Gastroesophageal sphincter (tissue), 4 donors: ENCODE measurements at regions not wholly inside any gene's neighbourhood (a gene's known extent, or its start where the extent isn't known, plus 50 kb on each side); places are given as distances from the start of the nearest gene placed in this dataset.

Experiments
- ATAC-seq: fragments of 150-250 bp; one replicate; pipeline ENCODE4 v1.9.1; 2016; ENCODE audit warnings: mild to moderate bottlenecking, moderate library complexity
- H3K27ac ChIP-seq, 4 donors: fragments of 200-600 bp; sonication (generic) in 3 of 4; 1 replicate in 3 of 4; 2 replicates in 1 of 4; pipeline ENCODE4 v1.5.1; 2016 to 2019
- H3K27me3 ChIP-seq: fragments of 200-600 bp; sonication (generic); one replicate; pipeline ENCODE4 v1.5.1; 2019
- H3K36me3 ChIP-seq, 2 donors: fragments of 200-600 bp; sonication (generic); one replicate each; pipeline ENCODE4 v1.5.1; 2019; ENCODE audit warnings: control low read depth in 1 of 2
- H3K4me1 ChIP-seq, 3 donors: fragments of 200-600 bp; sonication (generic); 1 replicate in 2 of 3; 2 replicates in 1 of 3; pipeline ENCODE4 v1.5.1; 2016 to 2019; ENCODE audit warnings: control low read depth in 2 of 3
- H3K4me3 ChIP-seq, 2 donors: fragments of 200-600 bp; sonication (generic); one replicate each; pipeline ENCODE4 v1.5.1; 2019; ENCODE audit warnings: mild to moderate bottlenecking in 1 of 2, moderate library complexity in 1 of 2
- H3K9me3 ChIP-seq, 3 donors: fragments of 200-600 bp; sonication (generic); one replicate each; pipeline ENCODE4 v1.5.1; 2017 to 2019; ENCODE audit warnings: control low read depth in 2 of 3
- EP300 ChIP-seq: sonication (generic); formaldehyde crosslinking; IDR thresholded peaks from one replicate; pipeline ENCODE4 v1.6.1; 2017; ENCODE audit warnings: antibody characterized with exemption, mild to moderate bottlenecking
- POLR2A ChIP-seq, 2 donors: fragments of 450-650 bp; IDR thresholded peaks; one replicate each; pipeline ENCODE4 v1.6.1; 2017; ENCODE audit warnings: antibody characterized with exemption in 2 of 2, mild to moderate bottlenecking in 2 of 2, moderate library complexity in 1 of 2
- POLR2AphosphoS5 ChIP-seq: sonication (generic); formaldehyde crosslinking; IDR thresholded peaks from one replicate; pipeline ENCODE4 v1.6.1; 2017; ENCODE audit warnings: antibody characterized with exemption
- WGBS, 2 donors: methylation state at CpG; one replicate each; pipeline ENCODE4 v1.1.5; 2018; ENCODE audit warnings: low coverage in 1 of 2; 5-methylcytosine and 5-hydroxymethylcytosine counted together
- TF ChIP-seq, protein P1 (sequence below), 4 experiments: fragments of 200-600 bp in 2 of 4; fragments of 450-650 bp in 2 of 4; sonication (generic) in 1 of 4; IDR thresholded peaks; one replicate each; pipeline ENCODE4 v1.5.1; 2017 to 2019; ENCODE audit warnings: antibody characterized with exemption in 4 of 4, mild to moderate bottlenecking in 2 of 4, moderate library complexity in 2 of 4

DNA sequence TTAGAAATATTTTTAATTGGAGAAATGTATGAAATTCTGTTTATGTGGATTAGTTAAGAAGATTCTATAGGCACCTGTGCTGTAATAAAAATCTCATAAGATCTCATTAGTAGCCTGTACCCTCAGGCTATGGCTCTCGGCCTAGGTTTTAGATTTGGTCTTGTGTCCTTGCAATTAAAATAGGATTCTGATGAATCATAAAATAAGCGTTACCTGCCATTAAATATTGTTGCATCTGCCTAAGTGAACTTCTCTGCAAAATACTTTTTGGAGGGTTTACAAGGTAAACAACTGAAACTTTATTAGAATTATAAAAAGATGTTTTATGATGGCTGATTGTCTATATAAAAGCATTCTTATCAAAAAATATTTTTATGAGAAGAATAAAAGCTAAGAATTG, 804.1 kb upstream of the ANO3 start:
- ATAC-seq, result no peak

DNA sequence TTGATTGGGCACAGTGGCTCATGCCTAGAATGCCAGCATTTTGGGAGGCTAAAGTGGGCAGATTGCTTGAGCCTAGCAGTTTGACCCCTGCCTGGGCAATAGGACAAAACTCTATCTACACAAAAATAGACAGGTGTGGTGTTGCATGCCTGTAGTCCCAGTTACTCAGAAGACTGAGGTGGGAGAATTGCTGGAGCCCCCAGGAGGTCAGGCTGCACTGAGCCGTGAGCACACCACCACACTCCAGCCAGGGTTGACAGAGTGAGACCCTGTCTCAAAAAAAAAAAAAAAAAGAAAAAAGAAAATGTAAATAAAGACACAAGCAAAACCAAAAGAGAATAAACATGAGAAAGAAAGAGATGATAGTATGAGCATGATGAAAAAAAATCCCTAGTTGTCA, 802.4 kb upstream of the ANO3 start:
- WGBS, 2 donors, result 20 to 78% methylated on average over 1 of the region's 1 CpG
- no peak overlapping the region for H3K4me3 ChIP-seq
- ATAC-seq, result no peak

More for the DNA sequence above, 804.1 kb upstream of the ANO3 start:
- WGBS, 2 donors, result 92 to 93% methylated on average over 2 of the region's 2 CpGs
- H3K4me3 ChIP-seq, result no peak overlapping the region
- no peaks in the 10 kb centered on the region for H3K4me1 ChIP-seq
- TF ChIP-seq, protein P1, sequence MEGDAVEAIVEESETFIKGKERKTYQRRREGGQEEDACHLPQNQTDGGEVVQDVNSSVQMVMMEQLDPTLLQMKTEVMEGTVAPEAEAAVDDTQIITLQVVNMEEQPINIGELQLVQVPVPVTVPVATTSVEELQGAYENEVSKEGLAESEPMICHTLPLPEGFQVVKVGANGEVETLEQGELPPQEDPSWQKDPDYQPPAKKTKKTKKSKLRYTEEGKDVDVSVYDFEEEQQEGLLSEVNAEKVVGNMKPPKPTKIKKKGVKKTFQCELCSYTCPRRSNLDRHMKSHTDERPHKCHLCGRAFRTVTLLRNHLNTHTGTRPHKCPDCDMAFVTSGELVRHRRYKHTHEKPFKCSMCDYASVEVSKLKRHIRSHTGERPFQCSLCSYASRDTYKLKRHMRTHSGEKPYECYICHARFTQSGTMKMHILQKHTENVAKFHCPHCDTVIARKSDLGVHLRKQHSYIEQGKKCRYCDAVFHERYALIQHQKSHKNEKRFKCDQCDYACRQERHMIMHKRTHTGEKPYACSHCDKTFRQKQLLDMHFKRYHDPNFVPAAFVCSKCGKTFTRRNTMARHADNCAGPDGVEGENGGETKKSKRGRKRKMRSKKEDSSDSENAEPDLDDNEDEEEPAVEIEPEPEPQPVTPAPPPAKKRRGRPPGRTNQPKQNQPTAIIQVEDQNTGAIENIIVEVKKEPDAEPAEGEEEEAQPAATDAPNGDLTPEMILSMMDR (IDR thresholded peaks at IDR 0.05), result no peak
- TF ChIP-seq EP300 (no peak), POLR2AphosphoS5 (no peak), POLR2A (IDR thresholded peaks at IDR 0.05) (no peak)
- no peaks in the 10 kb centered on the region for H3K9me3 ChIP-seq
- H3K36me3 ChIP-seq, result no peaks in the 10 kb centered on the region
- H3K27me3 ChIP-seq, result no peaks in the 10 kb centered on the region
- no peak overlapping the region for H3K27ac ChIP-seq

DNA sequence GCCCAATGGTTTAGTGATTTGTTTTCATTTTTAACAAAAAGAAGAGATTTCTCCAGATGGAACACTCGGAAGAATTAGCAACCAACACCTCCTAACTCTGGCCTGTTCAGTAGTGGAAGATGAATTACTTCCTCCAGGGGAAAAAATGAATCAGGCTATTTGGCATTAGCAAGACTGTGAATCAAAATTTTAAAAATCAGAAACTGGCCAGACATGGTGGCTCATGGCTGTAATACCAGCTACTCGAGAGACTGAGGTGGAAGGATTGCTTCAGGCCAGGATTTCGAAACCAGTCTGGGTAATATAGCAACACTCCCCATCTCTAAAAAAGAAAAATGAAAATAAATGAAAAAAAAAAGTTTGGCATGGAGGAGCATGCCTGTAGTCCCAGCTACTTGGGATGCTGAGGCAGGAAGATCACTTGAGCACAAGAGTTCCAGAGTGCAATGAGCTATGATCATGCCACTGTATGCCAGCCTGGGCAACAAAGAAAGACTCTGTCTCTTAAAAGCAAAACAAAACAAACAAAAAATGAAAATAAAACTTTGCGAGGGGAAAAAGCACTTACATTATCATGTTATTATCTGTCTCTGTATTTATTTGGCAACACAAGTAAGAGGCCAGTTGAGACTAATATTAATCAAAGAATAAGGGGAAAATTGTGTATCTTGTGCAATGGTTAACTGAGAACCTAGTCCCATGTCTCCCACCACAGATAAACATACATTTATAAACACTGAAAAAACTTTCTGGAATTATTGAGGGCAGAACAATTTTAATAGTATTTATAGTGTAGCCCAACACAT, 796.3 kb upstream of the ANO3 start:
- Histone ChIP-seq H3K9me3 (no peaks in the 10 kb centered on the region), H3K4me1 (no peaks in the 10 kb centered on the region), H3K27me3 (no peaks in the 10 kb centered on the region), H3K27ac (no peak overlapping the region), H3K36me3 (no peaks in the 10 kb centered on the region), H3K4me3 (no peak overlapping the region)
- 40 to 51% methylated on average over 4 of the region's 4 CpGs for WGBS, 2 donors
- peak; percentile 92 for ATAC-seq
- no peak for TF ChIP-seq POLR2A (IDR thresholded peaks at IDR 0.05)
- TF ChIP-seq POLR2AphosphoS5, result peak; percentile 51

More for the DNA sequence above, 802.4 kb upstream of the ANO3 start:
- Histone ChIP-seq H3K36me3 (no peaks in the 10 kb centered on the region), H3K27me3 (no peaks in the 10 kb centered on the region), H3K27ac (no peak overlapping the region), H3K9me3 (no peaks in the 10 kb centered on the region), H3K4me1 (no peaks in the 10 kb centered on the region)
- no peak for TF ChIP-seq POLR2AphosphoS5
- TF ChIP-seq EP300, result no peak
- TF ChIP-seq, protein P1 (IDR thresholded peaks at IDR 0.05), result no peak
- no peak for TF ChIP-seq POLR2A (IDR thresholded peaks at IDR 0.05)

DNA sequence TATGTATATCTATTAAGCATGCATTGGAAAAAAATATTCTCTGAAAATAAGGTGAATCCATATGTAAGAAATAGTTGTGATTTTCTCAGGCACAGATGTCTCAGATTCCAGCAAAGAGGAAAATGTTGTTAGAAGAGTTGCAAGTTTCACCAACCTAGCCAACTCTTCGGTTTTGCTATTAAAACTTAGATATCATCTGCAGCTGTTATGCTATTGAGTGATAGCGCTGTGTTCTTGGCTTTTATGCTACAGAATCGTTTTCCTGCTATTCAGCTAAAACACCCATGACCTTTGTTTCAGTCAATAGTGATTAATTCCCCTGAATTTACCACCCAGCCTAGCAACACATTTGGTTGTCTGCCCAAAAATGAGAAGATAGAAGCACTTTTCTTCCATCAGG, 795.6 kb upstream of the ANO3 start:
- ATAC-seq, result no peak
- Histone ChIP-seq H3K27me3 (no peaks in the 10 kb centered on the region), H3K4me1 (no peaks in the 10 kb centered on the region), H3K9me3 (no peaks in the 10 kb centered on the region), H3K4me3 (no peak overlapping the region), H3K27ac (no peak overlapping the region), H3K36me3 (no peaks in the 10 kb centered on the region)
- 29 to 38% methylated on average over 3 of the region's 3 CpGs for WGBS, 2 donors
- TF ChIP-seq POLR2AphosphoS5 (no peak), EP300 (no peak), POLR2A (IDR thresholded peaks at IDR 0.05) (no peak)
- TF ChIP-seq, protein P1 (IDR thresholded peaks at IDR 0.05), result no peak

DNA sequence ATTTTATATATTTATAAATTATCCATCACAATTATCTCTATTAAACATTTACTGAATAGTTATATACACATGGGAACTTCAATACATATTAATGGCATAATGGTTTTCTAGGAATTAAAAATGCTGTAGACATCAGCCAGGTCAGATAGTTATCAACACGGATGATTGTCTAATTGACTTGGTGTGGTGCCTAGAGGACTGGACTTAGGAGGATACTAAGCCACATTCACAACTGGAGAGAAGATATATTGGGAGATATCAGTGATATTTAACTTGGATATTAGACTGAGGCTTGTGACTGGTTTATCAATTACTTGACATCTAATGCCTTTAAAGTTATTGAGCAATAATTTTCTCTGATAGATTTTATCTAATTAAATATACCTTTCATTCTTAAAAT, 794.5 kb upstream of the ANO3 start:
- Histone ChIP-seq H3K9me3 (no peaks in the 10 kb centered on the region), H3K4me1 (no peaks in the 10 kb centered on the region), H3K27me3 (no peaks in the 10 kb centered on the region), H3K27ac (no peak overlapping the region), H3K36me3 (no peaks in the 10 kb centered on the region), H3K4me3 (no peak overlapping the region)
- TF ChIP-seq, protein P1 (IDR thresholded peaks at IDR 0.05), result no peak
- no peak for TF ChIP-seq POLR2A (IDR thresholded peaks at IDR 0.05)
- TF ChIP-seq EP300, result no peak
- TF ChIP-seq POLR2AphosphoS5, result no peak
- 71 to 92% methylated on average over 1 of the region's 1 CpG for WGBS, 2 donors
- no peak for ATAC-seq
